GM10248 (cell line): ENCODE measurements at regions not wholly inside any gene's neighbourhood (a gene's known extent, or its start where the extent isn't known, plus 50 kb on each side); places are given as distances from the start of the nearest gene placed in this dataset.

Experiments used
- CTCF ChIA-PET: fragments of 300-600 bp; sonication (Branson Sonifier 250); formaldehyde crosslinking; extraction: SDS; loops from one replicate; lab custom pipeline; 2021; ENCODE audit warnings: antibody characterized with exemption; lab: Yijun Ruan, JAX
- POLR2A ChIA-PET: fragments of 350-650 bp; sonication (Branson Sonifier 250); formaldehyde crosslinking; extraction: SDS; loops from one replicate; lab custom pipeline; 2020; ENCODE audit warnings: antibody characterized with exemption; lab: Yijun Ruan, JAX
- DNase-seq: peaks from one replicate; pipeline ENCODE4 v3.0.0; 2012; ENCODE audit errors: extremely low spot score
- TF ChIP-seq, protein P1 (sequence below): IDR thresholded peaks from 2 replicates; pipeline ENCODE4 v1.5.1; 2012; ENCODE audit warnings: mild to moderate bottlenecking, low read depth; ENCODE audit errors: extremely low read depth, missing control alignments, control extremely low read depth

DNA sequence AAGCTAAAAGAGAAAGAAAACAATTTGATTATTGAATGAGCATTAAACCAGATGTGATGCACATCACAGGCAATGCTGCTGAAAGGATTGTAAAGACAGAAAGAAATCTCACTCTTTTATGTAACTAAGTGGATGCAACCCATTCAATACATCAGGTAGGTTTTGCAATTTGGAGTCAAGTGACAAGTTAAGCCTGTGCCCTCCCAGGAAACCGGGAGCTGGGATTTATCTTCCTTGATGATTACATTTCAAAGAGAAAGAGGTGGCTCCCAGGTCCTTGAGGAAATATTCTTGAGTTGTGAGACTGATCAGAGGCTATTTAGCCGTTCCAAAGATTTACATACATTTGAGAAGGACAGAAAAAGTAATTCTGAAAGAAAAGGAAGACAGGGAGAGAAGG is 219.0 kb upstream of the PROK2 start:
- ChIA-PET POLR2A (no interaction called here), CTCF (interaction anchor here (0.8 to 3.5 kb wide), 4 partner anchors 9 to 37 kb away, joined by 4 to 13 read pairs (median 6); no protein-coding TSS in a partner anchor)
- no peak for DNase-seq
- TF ChIP-seq, protein P1, sequence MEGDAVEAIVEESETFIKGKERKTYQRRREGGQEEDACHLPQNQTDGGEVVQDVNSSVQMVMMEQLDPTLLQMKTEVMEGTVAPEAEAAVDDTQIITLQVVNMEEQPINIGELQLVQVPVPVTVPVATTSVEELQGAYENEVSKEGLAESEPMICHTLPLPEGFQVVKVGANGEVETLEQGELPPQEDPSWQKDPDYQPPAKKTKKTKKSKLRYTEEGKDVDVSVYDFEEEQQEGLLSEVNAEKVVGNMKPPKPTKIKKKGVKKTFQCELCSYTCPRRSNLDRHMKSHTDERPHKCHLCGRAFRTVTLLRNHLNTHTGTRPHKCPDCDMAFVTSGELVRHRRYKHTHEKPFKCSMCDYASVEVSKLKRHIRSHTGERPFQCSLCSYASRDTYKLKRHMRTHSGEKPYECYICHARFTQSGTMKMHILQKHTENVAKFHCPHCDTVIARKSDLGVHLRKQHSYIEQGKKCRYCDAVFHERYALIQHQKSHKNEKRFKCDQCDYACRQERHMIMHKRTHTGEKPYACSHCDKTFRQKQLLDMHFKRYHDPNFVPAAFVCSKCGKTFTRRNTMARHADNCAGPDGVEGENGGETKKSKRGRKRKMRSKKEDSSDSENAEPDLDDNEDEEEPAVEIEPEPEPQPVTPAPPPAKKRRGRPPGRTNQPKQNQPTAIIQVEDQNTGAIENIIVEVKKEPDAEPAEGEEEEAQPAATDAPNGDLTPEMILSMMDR, result no peak

DNA sequence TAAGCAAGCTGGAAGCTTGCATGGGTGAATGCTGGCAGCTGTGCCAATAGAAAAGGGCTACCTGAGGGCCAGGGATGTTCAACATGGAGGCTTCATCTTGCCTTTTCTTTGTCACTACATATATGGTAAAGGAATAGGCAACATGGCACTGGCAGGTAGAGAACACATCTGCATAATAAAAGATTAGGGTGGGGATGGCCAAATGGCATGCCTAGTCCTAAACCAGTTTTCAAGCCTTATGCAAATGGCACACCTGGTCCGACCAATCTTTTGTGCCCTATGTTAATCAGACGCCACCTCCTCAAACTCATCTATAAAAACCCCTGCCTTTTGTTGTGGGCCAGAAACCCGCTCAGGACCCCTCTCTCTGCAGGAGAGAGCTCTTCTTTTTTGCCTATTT is 216.8 kb upstream of the PROK2 start:
- ChIA-PET POLR2A (no interaction called here), CTCF (interaction anchor here (0.6 to 3.3 kb wide), 8 partner anchors 8 to 49 kb away, joined by 3 to 10 read pairs (median 3); no protein-coding TSS in a partner anchor)
- TF ChIP-seq, protein P1, result no peak
- no peak for DNase-seq

DNA sequence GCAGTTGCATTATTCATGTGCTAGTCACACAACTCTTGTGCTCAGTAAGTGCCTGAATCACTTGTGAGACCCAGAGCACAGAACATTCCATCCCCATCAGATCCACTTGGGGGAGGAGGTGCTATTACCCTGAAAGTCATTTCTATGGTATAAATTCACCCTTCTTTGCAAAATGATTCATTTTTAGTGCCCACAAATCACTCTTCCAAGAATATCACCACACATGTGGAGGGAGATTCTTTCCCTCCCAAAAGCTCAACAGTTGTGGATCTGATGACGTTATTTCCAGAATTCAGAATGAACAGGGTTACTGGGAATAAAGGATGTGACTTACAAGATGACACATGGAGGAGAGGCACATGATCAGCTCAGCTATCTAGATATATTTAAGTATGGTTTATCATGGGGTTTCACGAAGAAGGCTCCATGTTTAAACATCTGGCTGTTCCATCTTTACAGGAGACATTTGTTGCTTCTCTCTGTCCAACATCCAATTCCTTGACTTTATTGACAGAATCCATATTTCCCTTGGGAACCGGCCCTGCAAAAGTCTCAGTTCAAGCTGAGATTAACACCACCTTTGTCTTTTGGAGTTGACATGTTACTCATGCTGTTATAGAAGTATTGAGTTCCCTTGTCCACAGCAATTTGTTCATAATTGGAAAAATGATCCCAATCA is 214.2 kb upstream of the PROK2 start:
- TF ChIP-seq, protein P1, result no peak
- CTCF ChIA-PET, result interaction anchor here (1.2 to 3.3 kb wide), 5 partner anchors 10 to 38 kb away, joined by 3 to 10 read pairs (median 4); no protein-coding TSS in a partner anchor
- no peak for DNase-seq
- POLR2A ChIA-PET, result interaction anchor here (0.6 kb wide), 1 partner anchor 1038 kb away, joined by 6 read pairs; no protein-coding TSS in a partner anchor

DNA sequence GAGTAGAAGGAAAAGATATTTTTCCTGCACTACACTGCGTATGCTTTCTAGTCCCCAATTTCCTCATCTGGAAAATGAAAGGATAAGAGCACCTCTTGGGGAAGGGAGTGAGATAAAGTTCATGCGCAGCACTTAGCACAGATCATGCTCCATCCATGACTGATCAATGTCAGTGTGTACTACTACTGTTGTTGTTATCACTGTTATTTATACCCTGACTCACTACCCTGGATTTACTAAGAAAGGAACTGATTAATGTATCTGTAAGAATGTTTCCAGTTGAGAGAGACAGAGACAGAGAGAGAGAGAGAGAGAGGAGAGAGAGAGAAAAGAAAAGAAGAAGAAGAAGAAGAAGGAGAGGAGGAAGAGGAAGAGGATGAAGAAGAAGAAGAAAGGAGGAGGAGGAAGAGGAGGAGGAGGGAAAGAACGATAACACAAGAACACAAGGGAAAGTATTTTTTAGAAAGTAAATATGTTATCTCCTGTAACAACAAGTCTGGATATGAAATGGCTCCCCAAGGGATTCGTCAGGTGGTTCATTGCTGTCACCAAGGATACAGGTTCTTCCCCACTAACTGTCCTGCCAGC is 212.2 kb upstream of the PROK2 start:
- POLR2A ChIA-PET, result no interaction called here
- TF ChIP-seq, protein P1, result no peak
- DNase-seq, result no peak
- CTCF ChIA-PET, result no interaction called here

DNA sequence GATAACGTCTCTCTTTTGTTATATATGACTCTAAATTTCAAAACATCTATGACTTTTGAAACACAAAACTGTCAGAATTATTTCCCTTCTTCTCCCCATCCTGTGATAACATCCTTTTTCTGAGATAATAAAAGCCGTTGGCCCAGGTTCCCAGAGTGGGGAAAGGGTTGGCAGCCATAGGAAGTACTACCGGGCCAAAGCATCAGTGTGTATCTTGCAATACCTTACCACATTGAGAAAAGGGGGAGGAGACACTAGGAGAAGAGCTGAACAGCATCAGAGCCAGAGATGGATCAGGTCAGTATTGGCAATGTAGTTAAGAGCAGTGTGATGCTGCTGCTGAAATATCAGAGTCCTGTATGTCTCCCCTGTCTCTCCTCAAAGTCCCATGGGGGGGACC is 210.0 kb upstream of the PROK2 start:
- no peak for DNase-seq
- TF ChIP-seq, protein P1, result no peak
- POLR2A ChIA-PET, result no interaction called here
- CTCF ChIA-PET, result interaction anchor here (0.9 kb wide), 1 partner anchor 671 kb away, joined by 3 read pairs; no protein-coding TSS in a partner anchor

DNA sequence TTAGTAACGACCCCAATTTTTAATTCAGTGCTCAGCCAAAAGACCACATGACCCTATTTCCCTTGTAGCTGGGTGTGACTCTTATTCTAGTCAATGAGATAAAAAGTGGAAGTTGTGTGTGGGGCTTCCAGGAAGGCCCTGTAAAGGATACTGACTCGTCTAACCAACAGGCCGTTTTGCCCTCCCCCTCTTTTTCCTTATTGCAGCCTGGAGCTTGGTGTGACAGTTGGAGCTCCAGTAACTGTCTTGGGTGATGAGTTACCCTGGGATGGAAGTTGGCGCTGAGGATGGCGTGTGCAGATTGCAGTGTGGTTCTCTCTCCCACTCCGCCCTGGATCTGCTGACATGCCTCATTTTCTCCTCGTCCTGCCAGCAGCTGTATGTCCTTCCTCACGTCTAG is 209.3 kb upstream of the PROK2 start:
- DNase-seq, result no peak
- ChIA-PET CTCF (interaction anchor here (0.9 kb wide), 1 partner anchor 672 kb away, joined by 3 read pairs; no protein-coding TSS in a partner anchor), POLR2A (no interaction called here)
- TF ChIP-seq, protein P1, result no peak
